OCI-LY1 (cell line): ENCODE measurements at regions not wholly inside any gene's neighbourhood (a gene's known extent, or its start where the extent isn't known, plus 50 kb on each side); places are given as distances from the start of the nearest gene placed in this dataset.

Experiments used
- EZH2 ChIP-seq: fragments of 200-600 bp; sonication (generic), shearing (Covaris generic); IDR thresholded peaks from 2 replicates; pipeline ENCODE4 v1.8.0; 2017; ENCODE audit warnings: borderline replicate concordance, mixed run types, mild to moderate bottlenecking, antibody characterized with exemption, low read length, moderate library complexity, mixed read lengths
- TF ChIP-seq, protein P1 (sequence below): fragments of 200-600 bp; sonication (generic), shearing (Covaris generic); IDR thresholded peaks from 2 replicates; pipeline ENCODE4 v1.5.1; 2017; ENCODE audit warnings: mild to moderate bottlenecking, antibody characterized with exemption, low read length, moderate library complexity, mixed read lengths

DNA sequence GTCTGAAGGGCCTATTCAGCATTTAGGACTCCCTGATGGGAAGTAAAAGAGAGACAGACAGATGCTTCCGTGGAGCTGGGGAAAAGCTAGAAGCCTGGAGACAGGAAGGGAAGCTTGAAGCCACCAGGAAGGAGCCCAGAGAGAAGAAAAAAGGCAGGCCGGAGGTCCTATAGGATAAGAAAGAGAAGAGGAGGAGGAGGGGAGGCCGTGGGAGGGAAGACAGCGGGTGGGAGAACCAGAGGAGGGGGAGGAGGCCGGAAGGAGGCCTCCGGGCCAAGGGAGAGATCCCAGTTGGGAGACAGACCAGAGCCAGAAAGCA, 107.1 kb upstream of the PKDCC start:
- TF ChIP-seq, protein P1, sequence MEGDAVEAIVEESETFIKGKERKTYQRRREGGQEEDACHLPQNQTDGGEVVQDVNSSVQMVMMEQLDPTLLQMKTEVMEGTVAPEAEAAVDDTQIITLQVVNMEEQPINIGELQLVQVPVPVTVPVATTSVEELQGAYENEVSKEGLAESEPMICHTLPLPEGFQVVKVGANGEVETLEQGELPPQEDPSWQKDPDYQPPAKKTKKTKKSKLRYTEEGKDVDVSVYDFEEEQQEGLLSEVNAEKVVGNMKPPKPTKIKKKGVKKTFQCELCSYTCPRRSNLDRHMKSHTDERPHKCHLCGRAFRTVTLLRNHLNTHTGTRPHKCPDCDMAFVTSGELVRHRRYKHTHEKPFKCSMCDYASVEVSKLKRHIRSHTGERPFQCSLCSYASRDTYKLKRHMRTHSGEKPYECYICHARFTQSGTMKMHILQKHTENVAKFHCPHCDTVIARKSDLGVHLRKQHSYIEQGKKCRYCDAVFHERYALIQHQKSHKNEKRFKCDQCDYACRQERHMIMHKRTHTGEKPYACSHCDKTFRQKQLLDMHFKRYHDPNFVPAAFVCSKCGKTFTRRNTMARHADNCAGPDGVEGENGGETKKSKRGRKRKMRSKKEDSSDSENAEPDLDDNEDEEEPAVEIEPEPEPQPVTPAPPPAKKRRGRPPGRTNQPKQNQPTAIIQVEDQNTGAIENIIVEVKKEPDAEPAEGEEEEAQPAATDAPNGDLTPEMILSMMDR = no peak
- no peak for TF ChIP-seq EZH2
